H9 (cell line): ENCODE measurements at regions not wholly inside any gene's neighbourhood (a gene's known extent, or its start where the extent isn't known, plus 50 kb on each side); places are given as distances from the start of the nearest gene placed in this dataset.

Experiments
- DNase-seq: peaks from one replicate; pipeline ENCODE4 v3.0.0-alpha.2; 2017
- H2AFZ ChIP-seq: one replicate; pipeline ENCODE4 v1.6.1; 2013; ENCODE audit warnings: mild to moderate bottlenecking, low read length, control low read depth, moderate library complexity
- H2AK5ac ChIP-seq: 2 replicates; pipeline ENCODE4 v1.6.1; 2013; ENCODE audit warnings: low read length, control low read depth, mixed read lengths; ENCODE audit not compliant: insufficient read length
- H2BK120ac ChIP-seq: one replicate; pipeline ENCODE4 v1.6.1; 2013; ENCODE audit warnings: low read depth, mild to moderate bottlenecking, low read length, control low read depth, inconsistent platforms; ENCODE audit not compliant: poor library complexity, severe bottlenecking
- H2BK12ac ChIP-seq: 2 replicates; pipeline ENCODE4 v1.6.1; 2013; ENCODE audit warnings: low read length, control low read depth, mixed read lengths, low read depth; ENCODE audit not compliant: insufficient read length
- H2BK15ac ChIP-seq: 2 replicates; pipeline ENCODE4 v1.6.1; 2013; ENCODE audit warnings: low read depth, low read length, control low read depth
- H2BK20ac ChIP-seq: one replicate; pipeline ENCODE4 v1.6.1; 2013; ENCODE audit warnings: low read depth, mild to moderate bottlenecking, low read length, control low read depth, inconsistent platforms; ENCODE audit not compliant: poor library complexity, severe bottlenecking
- H2BK5ac ChIP-seq: 2 replicates; pipeline ENCODE4 v1.6.1; 2013; ENCODE audit warnings: low read length, control low read depth, mixed read lengths; ENCODE audit not compliant: insufficient read length
- H3K14ac ChIP-seq: 2 replicates; pipeline ENCODE4 v1.6.1; 2013; ENCODE audit warnings: low read length, control low read depth; ENCODE audit not compliant: insufficient read depth
- H3K18ac ChIP-seq: 2 replicates; pipeline ENCODE4 v1.6.1; 2013; ENCODE audit warnings: low read depth, mild to moderate bottlenecking, mixed read lengths, low read length, control low read depth; ENCODE audit not compliant: insufficient read length
- H3K23ac ChIP-seq: 2 replicates; pipeline ENCODE4 v1.6.1; 2013; ENCODE audit warnings: low read length, control low read depth, mixed read lengths, low read depth; ENCODE audit not compliant: insufficient read length
- H3K23me2 ChIP-seq: 2 replicates; pipeline ENCODE4 v1.6.1; 2013; ENCODE audit warnings: low read depth, mild to moderate bottlenecking, mixed read lengths, low read length, control low read depth; ENCODE audit not compliant: insufficient read length, poor library complexity, severe bottlenecking
- H3K27ac ChIP-seq: 2 replicates; pipeline ENCODE4 v1.5.1; 2013; ENCODE audit warnings: low read length, control low read depth, mixed read lengths, low read depth; ENCODE audit not compliant: insufficient read length
- H3K27me3 ChIP-seq: 2 replicates; pipeline ENCODE4 v1.6.1; 2013; ENCODE audit warnings: low read length, control low read depth, inconsistent platforms; ENCODE audit not compliant: insufficient read depth
- H3K4ac ChIP-seq: 2 replicates; pipeline ENCODE4 v1.6.1; 2013; ENCODE audit warnings: low read depth, mild to moderate bottlenecking, control low read depth, inconsistent platforms, low read length, moderate library complexity
- H3K4me1 ChIP-seq: 2 replicates; pipeline ENCODE4 v1.6.1; 2013; ENCODE audit warnings: low read length, control low read depth, inconsistent platforms; ENCODE audit not compliant: insufficient read depth
- H3K4me2 ChIP-seq: 2 replicates; pipeline ENCODE4 v1.6.1; 2013; ENCODE audit warnings: low read length, control low read depth, mixed read lengths; ENCODE audit not compliant: insufficient read length, insufficient read depth
- H3K56ac ChIP-seq: 2 replicates; pipeline ENCODE4 v1.6.1; 2013; ENCODE audit warnings: low read depth, mild to moderate bottlenecking, mixed read lengths, low read length, control low read depth; ENCODE audit not compliant: insufficient read length
- H3K79me1 ChIP-seq: 2 replicates; pipeline ENCODE4 v1.6.1; 2013; ENCODE audit warnings: low read depth, mild to moderate bottlenecking, moderate library complexity, low read length, control low read depth, inconsistent platforms; ENCODE audit not compliant: insufficient read depth, poor library complexity, severe bottlenecking
- H3K79me2 ChIP-seq: 2 replicates; pipeline ENCODE4 v1.6.1; 2013; ENCODE audit warnings: low read length, control low read depth, inconsistent platforms; ENCODE audit not compliant: insufficient read depth
- H3K9ac ChIP-seq: 2 replicates; pipeline ENCODE4 v1.6.1; 2013; ENCODE audit warnings: low read length, control low read depth, mixed read lengths; ENCODE audit not compliant: insufficient read length; ENCODE audit errors: extremely low read depth
- H3K9me3 ChIP-seq: one replicate; pipeline ENCODE4 v1.6.1; 2013; ENCODE audit warnings: low read depth, low read length, inconsistent platforms; ENCODE audit not compliant: control insufficient read depth
- H3T11ph ChIP-seq: one replicate; pipeline ENCODE4 v1.6.1; 2013; ENCODE audit warnings: mild to moderate bottlenecking, low read length, control low read depth, inconsistent platforms
- H4K20me1 ChIP-seq: one replicate; pipeline ENCODE4 v1.6.1; 2013; ENCODE audit not compliant: control insufficient read depth, insufficient read length, insufficient read depth
- H4K5ac ChIP-seq: 2 replicates; pipeline ENCODE4 v1.6.1; 2013; ENCODE audit warnings: low read depth, mild to moderate bottlenecking, mixed read lengths, low read length, control low read depth; ENCODE audit not compliant: insufficient read length
- H4K8ac ChIP-seq: replicated peaks from 2 replicates; pipeline ENCODE4 v1.6.1; 2013; ENCODE audit warnings: low read length, control low read depth, mixed read lengths, low read depth; ENCODE audit not compliant: insufficient read length
- H4K91ac ChIP-seq: 2 replicates; pipeline ENCODE4 v1.6.1; 2013; ENCODE audit warnings: low read depth, mild to moderate bottlenecking, moderate library complexity, mixed read lengths, low read length, control low read depth; ENCODE audit not compliant: insufficient read length
- H3K27ac Mint-ChIP-seq, 3 experiments: 2 replicates in 2 of 3; 3 replicates in 1 of 3; pipeline ENCODE4 v1.8.0; 2020 to 2021; ENCODE audit warnings: mixed read lengths in 3 of 3, mild to moderate bottlenecking in 1 of 3, moderate library complexity in 1 of 3
- H3K27me3 Mint-ChIP-seq: 2 replicates; pipeline ENCODE4 v1.8.0; 2021; ENCODE audit warnings: low read depth, mild to moderate bottlenecking, moderate library complexity, mixed read lengths
- H3K36me3 Mint-ChIP-seq, 3 experiments: 2 replicates in 2 of 3; 3 replicates in 1 of 3; pipeline ENCODE4 v1.8.0; 2020 to 2021; ENCODE audit warnings: low read depth in 3 of 3, mixed read lengths in 3 of 3; ENCODE audit not compliant: insufficient read depth in 1 of 3
- H3K4me1 Mint-ChIP-seq, 2 experiments: 2 replicates each; pipeline ENCODE4 v1.8.0; 2020; ENCODE audit warnings: mixed read lengths in 2 of 2
- H3K4me3 Mint-ChIP-seq, 2 experiments: 2 replicates in 1 of 2; 3 replicates in 1 of 2; pipeline ENCODE4 v1.8.0; 2020 to 2021; ENCODE audit warnings: mild to moderate bottlenecking in 2 of 2, mixed read lengths in 2 of 2, moderate library complexity in 1 of 2
- H3K9me3 Mint-ChIP-seq, 2 experiments: 2 replicates in 1 of 2; 3 replicates in 1 of 2; pipeline ENCODE4 v1.8.0; 2020; ENCODE audit warnings: mild to moderate bottlenecking in 2 of 2, mixed read lengths in 2 of 2, moderate library complexity in 1 of 2
- WGBS: extraction: QIAGEN DNeasy Blood & Tissue Kit; methylation state at CpG from one replicate; pipeline ENCODE4 v1.1.7; 2013; ENCODE audit warnings: missing lambda C conversion rate, low lambda C conversion rate, mixed read lengths; ENCODE audit not compliant: insufficient read length; ENCODE audit errors: extremely low coverage; 5-methylcytosine and 5-hydroxymethylcytosine counted together
- TF ChIP-seq, protein P1 (sequence below): fragments of 200-600 bp; sonication (generic); conservative IDR thresholded peaks from 3 replicates; pipeline ENCODE4 v1.8.0; 2021; ENCODE audit warnings: antibody characterized with exemption, mild to moderate bottlenecking

DNA sequence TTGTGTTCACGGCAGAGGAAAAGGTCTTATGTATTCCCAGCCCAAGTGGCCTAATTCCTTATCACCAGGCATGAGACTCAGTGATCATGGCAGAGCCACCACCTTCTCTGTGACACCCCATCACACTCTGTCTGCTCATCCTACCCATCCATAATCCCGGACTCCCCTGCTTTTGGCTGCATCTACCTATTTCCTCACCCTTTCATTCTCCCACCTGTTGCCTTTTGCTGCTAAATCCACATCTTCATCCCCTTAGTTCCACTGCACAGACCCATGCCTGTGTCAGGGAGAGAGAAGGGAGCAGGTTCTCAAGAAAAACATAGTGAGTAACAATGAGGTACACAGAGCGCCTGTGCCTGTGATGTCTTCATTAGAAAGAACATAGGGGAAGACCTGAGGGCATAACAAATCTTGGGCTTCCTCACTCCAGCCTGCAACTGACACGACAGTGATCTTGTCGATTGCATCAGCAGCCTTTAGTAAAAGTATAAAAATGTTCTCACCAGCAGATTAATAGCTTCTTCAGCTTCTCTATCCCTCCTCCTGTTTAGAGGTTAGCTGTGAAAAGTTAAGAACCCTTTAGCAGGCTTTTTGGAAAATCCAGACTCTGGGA, 246.5 kb upstream of the SPRED2 start:
- Histone ChIP-seq H3K4ac (no peak overlapping the region), H2BK12ac (no peak overlapping the region), H3K23me2 (no peaks in the 10 kb centered on the region), H3K27me3 (no peaks in the 10 kb centered on the region), H3K56ac (no peak overlapping the region), H2BK15ac (no peak overlapping the region), H3K14ac (no peak overlapping the region), H3T11ph (no peak overlapping the region), H3K4me2 (no peak overlapping the region), H3K4me1 (peaks cover 4% of the 10 kb centered on the region; the same call in 1 of the 2 replicates), H4K91ac (no peak overlapping the region), H4K8ac (no peak overlapping the region), H2BK5ac (no peak overlapping the region), H3K9me3 (no peaks in the 10 kb centered on the region), H2BK20ac (no peak overlapping the region), H4K5ac (no peak overlapping the region), H3K9ac (no peak overlapping the region), H2BK120ac (no peak overlapping the region), H3K23ac (no peak overlapping the region), H3K27ac (no peak overlapping the region), H2AFZ (no peak overlapping the region), H3K18ac (no peak overlapping the region), H4K20me1 (no peaks in the 10 kb centered on the region), H3K79me1 (no peaks in the 10 kb centered on the region), H3K79me2 (no peaks in the 10 kb centered on the region), H2AK5ac (no peak overlapping the region)
- Mint-ChIP-seq H3K36me3 (peaks cover 3 to 22% (median 4%) of the 10 kb centered on the region in 3 experiments; a peak in 6 of 7 replicates), H3K27me3 (peaks cover 2% of the 10 kb centered on the region; the same call in 1 of the 2 replicates), H3K4me3 (no peak overlapping the region), H3K4me1 (peaks cover 12 to 16% of the 10 kb centered on the region in 2 experiments), H3K27ac (no peak overlapping the region), H3K9me3 (peaks cover 15 to 16% of the 10 kb centered on the region in 2 experiments)
- TF ChIP-seq, protein P1, sequence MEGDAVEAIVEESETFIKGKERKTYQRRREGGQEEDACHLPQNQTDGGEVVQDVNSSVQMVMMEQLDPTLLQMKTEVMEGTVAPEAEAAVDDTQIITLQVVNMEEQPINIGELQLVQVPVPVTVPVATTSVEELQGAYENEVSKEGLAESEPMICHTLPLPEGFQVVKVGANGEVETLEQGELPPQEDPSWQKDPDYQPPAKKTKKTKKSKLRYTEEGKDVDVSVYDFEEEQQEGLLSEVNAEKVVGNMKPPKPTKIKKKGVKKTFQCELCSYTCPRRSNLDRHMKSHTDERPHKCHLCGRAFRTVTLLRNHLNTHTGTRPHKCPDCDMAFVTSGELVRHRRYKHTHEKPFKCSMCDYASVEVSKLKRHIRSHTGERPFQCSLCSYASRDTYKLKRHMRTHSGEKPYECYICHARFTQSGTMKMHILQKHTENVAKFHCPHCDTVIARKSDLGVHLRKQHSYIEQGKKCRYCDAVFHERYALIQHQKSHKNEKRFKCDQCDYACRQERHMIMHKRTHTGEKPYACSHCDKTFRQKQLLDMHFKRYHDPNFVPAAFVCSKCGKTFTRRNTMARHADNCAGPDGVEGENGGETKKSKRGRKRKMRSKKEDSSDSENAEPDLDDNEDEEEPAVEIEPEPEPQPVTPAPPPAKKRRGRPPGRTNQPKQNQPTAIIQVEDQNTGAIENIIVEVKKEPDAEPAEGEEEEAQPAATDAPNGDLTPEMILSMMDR, result no peak
- no peak for DNase-seq
- no CpG with 5 or more reads among the region's 5 CpGs for WGBS
